Keratinocyte (primary cell): ENCODE measurements at regions not wholly inside any gene's neighbourhood (a gene's known extent, or its start where the extent isn't known, plus 50 kb on each side); places are given as distances from the start of the nearest gene placed in this dataset.

ENCODE experiments used
- DNase-seq: peaks from one replicate; pipeline ENCODE4 v3.0.0-alpha.2; 2011; ENCODE audit warnings: low read depth, missing footprints, low spot score
- FAIRE-seq: peaks from 2 replicates; lab custom pipeline; 2011; peaks lifted over from hg19 to GRCh38; lab: Jason Lieb, UNC
- H2AFZ ChIP-seq: 2 replicates; pipeline ENCODE4 v1.6.0; 2012; ENCODE audit warnings: low read length, control low read depth, inconsistent platforms; ENCODE audit not compliant: control insufficient read depth
- H3K27ac ChIP-seq: 2 replicates; pipeline ENCODE4 v1.5.1; 2011; ENCODE audit warnings: low read length; ENCODE audit not compliant: control insufficient read depth, insufficient read depth
- H3K27me3 ChIP-seq: 3 replicates; pipeline ENCODE4 v1.6.0; 2011; ENCODE audit warnings: low read length; ENCODE audit not compliant: control insufficient read depth, insufficient read depth; ENCODE audit errors: extremely low read depth
- H3K36me3 ChIP-seq, 2 experiments: 2 replicates in 1 of 2; 3 replicates in 1 of 2; pipeline ENCODE4 v1.5.1; 2011; ENCODE audit warnings: low read length in 2 of 2, mild to moderate bottlenecking in 1 of 2; ENCODE audit not compliant: control insufficient read depth in 2 of 2, insufficient read depth in 2 of 2; ENCODE audit errors: extremely low read depth in 1 of 2
- H3K4me1 ChIP-seq: 3 replicates; pipeline ENCODE4 v1.5.1; 2011; ENCODE audit warnings: low read length; ENCODE audit not compliant: control insufficient read depth, insufficient read depth; ENCODE audit errors: extremely low read depth
- H3K4me2 ChIP-seq: 3 replicates; pipeline ENCODE4 v1.6.0; 2011; ENCODE audit warnings: low read depth, low read length; ENCODE audit not compliant: control insufficient read depth, insufficient read depth; ENCODE audit errors: extremely low read depth
- H3K4me3 ChIP-seq, 3 experiments: fragments of 200-600 bp in 1 of 3; sonication (generic) in 1 of 3; 2 replicates in 2 of 3; 3 replicates in 1 of 3; pipeline ENCODE4 v1.5.1; 2011 to 2016; ENCODE audit warnings: low read length in 3 of 3, mild to moderate bottlenecking in 3 of 3, control low read depth in 2 of 3, inconsistent platforms in 1 of 3, low read depth in 1 of 3, mixed read lengths in 1 of 3, mixed run types in 1 of 3, moderate library complexity in 1 of 3; ENCODE audit not compliant: control insufficient read depth in 2 of 3, insufficient read depth in 2 of 3; ENCODE audit errors: extremely low read depth in 1 of 3
- H3K79me2 ChIP-seq: 2 replicates; pipeline ENCODE4 v1.6.0; 2012; ENCODE audit warnings: low read length; ENCODE audit not compliant: control insufficient read depth, insufficient read depth
- H3K9ac ChIP-seq: 3 replicates; pipeline ENCODE4 v1.6.0; 2011; ENCODE audit warnings: low read length; ENCODE audit not compliant: control insufficient read depth, insufficient read depth; ENCODE audit errors: extremely low read depth
- H3K9me1 ChIP-seq: 3 replicates; pipeline ENCODE4 v1.6.0; 2011; ENCODE audit warnings: low read length; ENCODE audit not compliant: control insufficient read depth, insufficient read depth; ENCODE audit errors: extremely low read depth
- H3K9me3 ChIP-seq: 2 replicates; pipeline ENCODE4 v1.5.1; 2012; ENCODE audit warnings: low read depth, low read length; ENCODE audit not compliant: control insufficient read depth
- H4K20me1 ChIP-seq: 3 replicates; pipeline ENCODE4 v1.6.0; 2011; ENCODE audit warnings: low read length; ENCODE audit not compliant: control insufficient read depth, insufficient read depth; ENCODE audit errors: extremely low read depth
- EZH2 ChIP-seq: IDR thresholded peaks from one replicate; pipeline ENCODE4 v1.6.1; 2012; ENCODE audit warnings: inconsistent platforms, mild to moderate bottlenecking, low read length, moderate library complexity
- dilution Hi-C: fragments of 300-500 bp; cut with MboI; formaldehyde crosslinking; loops from one replicate; pipeline ENCODE4 v1.7.0; 2020; ENCODE audit warnings: low sequenced_read_pairs; ENCODE audit not compliant: extremely low pct_ligation_motif_present
- TF ChIP-seq, protein P1 (sequence below), 3 experiments: IDR thresholded peaks in 1 of 3; conservative IDR thresholded peaks in 1 of 3; optimal IDR thresholded peaks in 1 of 3; 2 replicates in 2 of 3; 3 replicates in 1 of 3; pipeline versions ENCODE3 to v1.5.1; 2011; ENCODE audit warnings: low read length in 3 of 3, mild to moderate bottlenecking in 3 of 3, moderate library complexity in 2 of 3, control low read depth in 1 of 3, inconsistent platforms in 1 of 3; ENCODE audit not compliant: insufficient read depth in 2 of 3; ENCODE audit errors: extremely low read depth in 1 of 3

DNA sequence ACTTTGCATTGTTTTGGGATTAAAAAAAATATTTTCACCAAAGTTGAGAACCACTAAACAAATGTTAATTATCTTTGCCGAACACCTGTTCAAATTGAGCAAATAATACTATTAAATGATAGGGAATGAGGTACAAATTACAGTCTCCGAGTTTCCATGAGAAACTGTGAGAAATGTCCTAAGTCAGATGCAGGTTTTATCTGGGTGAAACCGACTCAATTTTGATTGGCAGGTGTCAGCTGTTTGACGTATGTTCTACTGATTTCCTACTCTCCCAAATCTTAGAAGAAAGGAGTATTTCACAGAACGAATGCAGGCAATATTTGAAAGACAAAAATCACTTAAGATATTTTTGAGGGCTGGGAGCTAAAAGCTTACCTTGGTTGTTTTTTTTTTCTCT, 622.0 kb upstream of the GOT2 start:
- no peaks in the 10 kb centered on the region for H3K79me2 ChIP-seq
- no peaks in the 10 kb centered on the region for H3K27me3 ChIP-seq
- dilution Hi-C loops, result no loop called here
- H3K4me3 ChIP-seq, result no peak overlapping the region
- no peaks in the 10 kb centered on the region for H4K20me1 ChIP-seq
- H3K9me1 ChIP-seq, result no peaks in the 10 kb centered on the region
- H3K4me2 ChIP-seq, result no peak overlapping the region
- no peak overlapping the region for H3K27ac ChIP-seq
- no peak overlapping the region for H3K9ac ChIP-seq
- H2AFZ ChIP-seq, result no peak overlapping the region
- H3K4me1 ChIP-seq, result no peaks in the 10 kb centered on the region
- H3K36me3 ChIP-seq, result no peaks in the 10 kb centered on the region
- TF ChIP-seq EZH2, result no peak
- TF ChIP-seq, protein P1, sequence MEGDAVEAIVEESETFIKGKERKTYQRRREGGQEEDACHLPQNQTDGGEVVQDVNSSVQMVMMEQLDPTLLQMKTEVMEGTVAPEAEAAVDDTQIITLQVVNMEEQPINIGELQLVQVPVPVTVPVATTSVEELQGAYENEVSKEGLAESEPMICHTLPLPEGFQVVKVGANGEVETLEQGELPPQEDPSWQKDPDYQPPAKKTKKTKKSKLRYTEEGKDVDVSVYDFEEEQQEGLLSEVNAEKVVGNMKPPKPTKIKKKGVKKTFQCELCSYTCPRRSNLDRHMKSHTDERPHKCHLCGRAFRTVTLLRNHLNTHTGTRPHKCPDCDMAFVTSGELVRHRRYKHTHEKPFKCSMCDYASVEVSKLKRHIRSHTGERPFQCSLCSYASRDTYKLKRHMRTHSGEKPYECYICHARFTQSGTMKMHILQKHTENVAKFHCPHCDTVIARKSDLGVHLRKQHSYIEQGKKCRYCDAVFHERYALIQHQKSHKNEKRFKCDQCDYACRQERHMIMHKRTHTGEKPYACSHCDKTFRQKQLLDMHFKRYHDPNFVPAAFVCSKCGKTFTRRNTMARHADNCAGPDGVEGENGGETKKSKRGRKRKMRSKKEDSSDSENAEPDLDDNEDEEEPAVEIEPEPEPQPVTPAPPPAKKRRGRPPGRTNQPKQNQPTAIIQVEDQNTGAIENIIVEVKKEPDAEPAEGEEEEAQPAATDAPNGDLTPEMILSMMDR (optimal IDR thresholded peaks at IDR 0.05 in 1 of 3, IDR thresholded peaks at IDR 0.05 in 1 of 3, conservative IDR thresholded peaks at IDR 0.05 in 1 of 3; ENCODE audit: extremely low read depth in 1 of 3, insufficient read depth in 2 of 3, low read length in 3 of 3), result no peak
- no peaks in the 10 kb centered on the region for H3K9me3 ChIP-seq
- no peak for DNase-seq
- FAIRE-seq, result no peak

DNA sequence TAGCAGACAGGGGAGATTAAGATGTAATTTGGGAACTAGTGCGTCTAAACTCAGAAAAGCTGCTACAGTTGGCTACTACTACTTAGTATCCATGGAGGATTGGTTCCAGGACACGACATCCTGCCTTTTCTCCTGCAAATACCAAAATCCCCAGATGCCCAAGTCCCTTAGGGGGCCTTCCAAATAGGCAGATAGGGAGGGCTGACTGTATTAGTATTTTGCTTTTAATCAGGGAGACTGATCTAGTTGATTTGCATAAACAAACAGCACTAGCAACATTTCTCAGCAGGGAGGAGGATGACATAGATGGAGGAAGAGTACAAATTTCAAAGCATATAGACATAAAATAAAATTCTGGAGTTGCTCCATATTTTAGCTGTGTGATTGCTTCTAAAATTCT, 621.6 kb upstream of the GOT2 start:
- H3K9me1 ChIP-seq, result no peaks in the 10 kb centered on the region
- H3K79me2 ChIP-seq, result no peaks in the 10 kb centered on the region
- H3K4me3 ChIP-seq, result no peak overlapping the region
- no peaks in the 10 kb centered on the region for H4K20me1 ChIP-seq
- DNase-seq (no peak), FAIRE-seq (no peak)
- no peaks in the 10 kb centered on the region for H3K27me3 ChIP-seq
- H3K4me2 ChIP-seq, result no peak overlapping the region
- H3K27ac ChIP-seq, result no peak overlapping the region
- dilution Hi-C loops, result no loop called here
- no peak for TF ChIP-seq EZH2
- TF ChIP-seq, protein P1 (optimal IDR thresholded peaks at IDR 0.05 in 1 of 3, IDR thresholded peaks at IDR 0.05 in 1 of 3, conservative IDR thresholded peaks at IDR 0.05 in 1 of 3; ENCODE audit: extremely low read depth in 1 of 3, insufficient read depth in 2 of 3, low read length in 3 of 3), result no peak
- no peaks in the 10 kb centered on the region for H3K4me1 ChIP-seq
- H3K9ac ChIP-seq, result no peak overlapping the region
- no peaks in the 10 kb centered on the region for H3K36me3 ChIP-seq
- no peak overlapping the region for H2AFZ ChIP-seq
- no peaks in the 10 kb centered on the region for H3K9me3 ChIP-seq
